ENCODE measurements at regions not wholly inside any gene's neighbourhood (a gene's known extent, or its start where the extent isn't known, plus 50 kb on each side); places are given as distances from the start of the nearest gene placed in this dataset.

DNA sequence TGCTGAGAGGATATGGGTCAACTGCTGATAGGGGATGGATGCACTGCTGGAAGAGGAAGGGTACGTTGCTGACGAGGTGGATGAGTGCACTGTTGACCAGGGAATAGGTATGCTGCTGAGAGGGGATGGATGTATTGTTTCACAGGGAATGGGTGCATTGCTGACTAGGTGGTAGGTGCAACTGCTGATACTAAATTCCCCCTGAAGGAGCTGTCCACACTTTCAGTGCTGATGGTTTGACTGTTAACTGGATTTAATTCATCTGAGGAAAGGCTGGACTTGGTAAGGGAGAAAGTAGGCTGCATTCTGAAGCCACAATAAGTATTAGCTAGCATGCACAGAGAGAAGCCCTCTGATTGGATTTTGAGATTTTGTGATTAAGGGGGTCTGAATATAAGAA lies 1196.8 kb upstream of the PHF14 start:
- TF ChIP-seq, protein P1, sequence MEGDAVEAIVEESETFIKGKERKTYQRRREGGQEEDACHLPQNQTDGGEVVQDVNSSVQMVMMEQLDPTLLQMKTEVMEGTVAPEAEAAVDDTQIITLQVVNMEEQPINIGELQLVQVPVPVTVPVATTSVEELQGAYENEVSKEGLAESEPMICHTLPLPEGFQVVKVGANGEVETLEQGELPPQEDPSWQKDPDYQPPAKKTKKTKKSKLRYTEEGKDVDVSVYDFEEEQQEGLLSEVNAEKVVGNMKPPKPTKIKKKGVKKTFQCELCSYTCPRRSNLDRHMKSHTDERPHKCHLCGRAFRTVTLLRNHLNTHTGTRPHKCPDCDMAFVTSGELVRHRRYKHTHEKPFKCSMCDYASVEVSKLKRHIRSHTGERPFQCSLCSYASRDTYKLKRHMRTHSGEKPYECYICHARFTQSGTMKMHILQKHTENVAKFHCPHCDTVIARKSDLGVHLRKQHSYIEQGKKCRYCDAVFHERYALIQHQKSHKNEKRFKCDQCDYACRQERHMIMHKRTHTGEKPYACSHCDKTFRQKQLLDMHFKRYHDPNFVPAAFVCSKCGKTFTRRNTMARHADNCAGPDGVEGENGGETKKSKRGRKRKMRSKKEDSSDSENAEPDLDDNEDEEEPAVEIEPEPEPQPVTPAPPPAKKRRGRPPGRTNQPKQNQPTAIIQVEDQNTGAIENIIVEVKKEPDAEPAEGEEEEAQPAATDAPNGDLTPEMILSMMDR (IDR thresholded peaks at IDR 0.05) = no peak

DNA sequence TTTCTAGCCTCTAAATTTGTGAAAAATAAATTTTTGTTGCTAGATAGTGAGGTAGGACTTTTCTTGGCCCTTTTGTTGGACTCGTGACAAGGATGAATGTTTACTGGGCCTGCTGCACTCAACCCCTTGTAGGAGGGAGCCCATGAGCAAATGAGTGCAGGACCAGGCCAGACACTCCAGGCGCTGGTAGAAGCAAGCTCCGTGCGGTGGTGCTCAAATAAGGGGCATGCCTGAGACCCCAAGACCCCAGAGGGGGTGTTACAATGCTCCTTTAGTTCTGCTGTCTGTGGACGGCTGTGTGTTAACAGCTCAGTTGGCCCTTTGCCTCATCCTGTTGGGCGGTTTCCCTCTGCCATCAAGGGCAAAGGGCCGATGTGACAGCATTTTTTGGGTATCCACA lies 1195.3 kb upstream of the PHF14 start:
- no peaks in the 10 kb centered on the region for H3K4me1 ChIP-seq (ENCODE audit: control insufficient read depth in 1 of 2, low read depth in 2 of 2)
- H3K27me3 ChIP-seq (replicated peaks; ENCODE audit: insufficient read depth) = no peaks in the 10 kb centered on the region
- no peaks in the 10 kb centered on the region for H3K36me3 ChIP-seq
- ATAC-seq (ENCODE audit: insufficient number of reproducible peaks, low FRiP score, low read depth) (no peak), DNase-seq (ENCODE audit: low spot score) (no peak)
- no peak overlapping the region for H3K27ac ChIP-seq
- no peaks in the 10 kb centered on the region for H3K9me3 ChIP-seq
- H3K4me3 ChIP-seq = no peak overlapping the region
- TF ChIP-seq, protein P1 (IDR thresholded peaks at IDR 0.05) = no peak

More for the DNA sequence above, 1196.8 kb upstream of the PHF14 start:
- Histone ChIP-seq H3K9me3 (no peaks in the 10 kb centered on the region), H3K27me3 (replicated peaks; ENCODE audit: insufficient read depth) (no peaks in the 10 kb centered on the region), H3K27ac (no peak overlapping the region), H3K4me3 (no peak overlapping the region), H3K36me3 (no peaks in the 10 kb centered on the region), H3K4me1 (ENCODE audit: control insufficient read depth in 1 of 2, low read depth in 2 of 2) (no peaks in the 10 kb centered on the region)
- DNase-seq (ENCODE audit: low spot score) (no peak), ATAC-seq (ENCODE audit: insufficient number of reproducible peaks, low FRiP score, low read depth) (no peak)

DNA sequence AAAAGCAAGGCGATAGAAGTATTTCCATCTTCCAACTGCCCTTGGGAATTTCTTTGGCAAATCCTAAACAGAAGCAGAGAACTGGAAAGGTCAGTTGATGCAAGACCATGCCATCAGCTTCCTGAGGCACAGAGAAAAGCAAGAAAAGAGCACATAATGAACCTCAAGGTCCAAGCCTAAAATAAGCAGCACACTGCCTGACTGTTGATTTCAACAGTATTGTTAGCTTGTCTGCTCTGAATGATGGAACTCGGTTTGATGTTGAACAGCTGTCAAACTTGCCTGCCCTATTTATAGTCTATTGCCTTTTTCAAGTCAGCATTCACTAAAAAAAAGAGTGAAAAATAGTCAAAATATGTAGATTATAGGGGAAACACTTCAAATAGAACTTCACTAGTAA lies 1192.0 kb upstream of the PHF14 start:
- Histone ChIP-seq H3K4me3 (no peak overlapping the region), H3K9me3 (no peaks in the 10 kb centered on the region), H3K27me3 (replicated peaks; ENCODE audit: insufficient read depth) (no peaks in the 10 kb centered on the region), H3K36me3 (no peaks in the 10 kb centered on the region), H3K27ac (no peak overlapping the region), H3K4me1 (ENCODE audit: control insufficient read depth in 1 of 2, low read depth in 2 of 2) (no peaks in the 10 kb centered on the region)
- ATAC-seq (ENCODE audit: insufficient number of reproducible peaks, low FRiP score, low read depth) = no peak
- TF ChIP-seq, protein P1 (IDR thresholded peaks at IDR 0.05) = no peak
- DNase-seq (ENCODE audit: low spot score) = no peak

DNA sequence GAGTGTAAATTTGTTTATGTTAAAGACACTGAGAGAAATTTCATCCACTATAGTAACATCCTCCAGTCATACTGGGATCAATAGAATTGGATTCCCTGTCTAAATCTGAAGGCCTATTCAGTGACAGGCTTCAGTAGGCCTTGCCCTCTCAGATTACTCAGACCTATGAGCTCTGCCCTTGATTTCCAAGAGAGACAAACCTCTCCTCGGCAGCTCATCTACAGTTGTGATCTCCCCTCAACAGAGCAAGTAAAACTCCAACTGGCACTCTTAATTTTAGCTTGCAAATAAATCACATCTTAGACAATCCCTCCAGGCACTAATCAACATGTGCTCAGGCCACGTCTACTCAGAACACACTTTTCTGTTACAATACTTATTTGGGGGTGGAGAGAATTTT lies 1191.4 kb upstream of the PHF14 start:
- no peaks in the 10 kb centered on the region for H3K27me3 ChIP-seq (replicated peaks; ENCODE audit: insufficient read depth)
- H3K27ac ChIP-seq = no peak overlapping the region
- no peaks in the 10 kb centered on the region for H3K4me1 ChIP-seq (ENCODE audit: control insufficient read depth in 1 of 2, low read depth in 2 of 2)
- TF ChIP-seq, protein P1 (IDR thresholded peaks at IDR 0.05) = no peak
- no peaks in the 10 kb centered on the region for H3K9me3 ChIP-seq
- ATAC-seq (ENCODE audit: insufficient number of reproducible peaks, low FRiP score, low read depth) (no peak), DNase-seq (ENCODE audit: low spot score) (no peak)
- no peaks in the 10 kb centered on the region for H3K36me3 ChIP-seq
- H3K4me3 ChIP-seq = no peak overlapping the region

DNA sequence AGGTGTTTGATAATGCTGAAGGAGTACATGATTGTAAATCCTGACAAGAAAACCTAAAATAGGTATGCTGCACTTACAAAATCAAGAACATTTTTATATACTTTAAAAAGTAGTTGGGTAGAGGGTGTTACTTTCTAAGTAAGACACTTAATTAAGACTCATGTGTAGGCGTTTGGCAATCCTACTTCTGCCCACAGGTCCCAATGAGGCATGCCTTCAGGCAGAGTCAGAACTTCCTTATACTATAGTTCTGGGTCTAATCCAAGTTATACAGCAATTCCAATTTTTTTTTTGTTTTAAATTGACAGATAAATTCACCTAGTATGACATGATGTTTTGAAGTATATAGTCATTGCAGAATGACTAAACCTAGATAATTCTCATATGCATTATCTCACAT lies 1188.5 kb upstream of the PHF14 start:
- Histone ChIP-seq H3K4me3 (no peak overlapping the region), H3K9me3 (no peaks in the 10 kb centered on the region), H3K27ac (no peak overlapping the region), H3K4me1 (ENCODE audit: control insufficient read depth in 1 of 2, low read depth in 2 of 2) (no peaks in the 10 kb centered on the region), H3K27me3 (replicated peaks; ENCODE audit: insufficient read depth) (no peaks in the 10 kb centered on the region), H3K36me3 (no peaks in the 10 kb centered on the region)
- TF ChIP-seq, protein P1 (IDR thresholded peaks at IDR 0.05) = no peak
- DNase-seq (ENCODE audit: low spot score) = no peak
- no peak for ATAC-seq (ENCODE audit: insufficient number of reproducible peaks, low FRiP score, low read depth)

Measured in thoracic aorta (tissue), 2 donors.